HepG2 (cell line): ENCODE measurements at regions not wholly inside any gene's neighbourhood (a gene's known extent, or its start where the extent isn't known, plus 50 kb on each side); places are given as distances from the start of the nearest gene placed in this dataset.

ENCODE experiments used
- AKAP8 ChIP-seq: sonication (generic); formaldehyde crosslinking; IDR thresholded peaks from 2 replicates; pipeline ENCODE4 v1.5.1; 2020; ENCODE audit warnings: mild to moderate bottlenecking, missing genetic modification reagents
- ATM ChIP-seq: fragments of 450-650 bp; IDR thresholded peaks from 2 replicates; pipeline ENCODE4 v1.7.1; 2017; ENCODE audit warnings: mild to moderate bottlenecking, borderline replicate concordance
- HOXA5 ChIP-seq: sonication (generic); formaldehyde crosslinking; IDR thresholded peaks from 2 replicates; pipeline ENCODE4 v1.4.0; 2020; ENCODE audit warnings: missing genetic modification reagents
- MEIS2 ChIP-seq: sonication (generic); formaldehyde crosslinking; IDR thresholded peaks from 2 replicates; pipeline ENCODE4 v1.9.0; 2021; ENCODE audit warnings: mild to moderate bottlenecking, missing genetic modification reagents
- ONECUT2 ChIP-seq: sonication (generic); formaldehyde crosslinking; IDR thresholded peaks from 2 replicates; pipeline ENCODE4 v1.4.0; 2020; ENCODE audit warnings: missing genetic modification reagents
- THAP11 ChIP-seq: IDR thresholded peaks from 2 replicates; pipeline ENCODE4 v1.6.1; 2016; ENCODE audit warnings: missing biosample characterization, missing genetic modification reagents
- ZNF383 ChIP-seq: sonication (generic); formaldehyde crosslinking; IDR thresholded peaks from 2 replicates; pipeline ENCODE4 v1.4.0; 2020; ENCODE audit warnings: missing genetic modification reagents, mild to moderate bottlenecking, borderline replicate concordance
- TF ChIP-seq, protein P1 (sequence below): sonication (generic); formaldehyde crosslinking; conservative IDR thresholded peaks from 2 replicates; pipeline ENCODE4 v1.4.0; 2020; ENCODE audit warnings: missing genetic modification reagents
- TF ChIP-seq, protein P2 (sequence below): sonication (generic); formaldehyde crosslinking; IDR thresholded peaks from 2 replicates; pipeline ENCODE4 v1.5.0; 2020; ENCODE audit warnings: mild to moderate bottlenecking, missing genetic modification reagents, moderate library complexity
- TF ChIP-seq, protein P3 (sequence below): sonication (generic); formaldehyde crosslinking; IDR thresholded peaks from 2 replicates; pipeline ENCODE4 v1.4.0; 2020; ENCODE audit warnings: mild to moderate bottlenecking, missing genetic modification reagents
- TF ChIP-seq, protein P4 (sequence below): sonication (generic); formaldehyde crosslinking; IDR thresholded peaks from 2 replicates; pipeline ENCODE4 v1.4.0; 2020; ENCODE audit warnings: missing genetic modification reagents, low read depth, mild to moderate bottlenecking, borderline replicate concordance

DNA sequence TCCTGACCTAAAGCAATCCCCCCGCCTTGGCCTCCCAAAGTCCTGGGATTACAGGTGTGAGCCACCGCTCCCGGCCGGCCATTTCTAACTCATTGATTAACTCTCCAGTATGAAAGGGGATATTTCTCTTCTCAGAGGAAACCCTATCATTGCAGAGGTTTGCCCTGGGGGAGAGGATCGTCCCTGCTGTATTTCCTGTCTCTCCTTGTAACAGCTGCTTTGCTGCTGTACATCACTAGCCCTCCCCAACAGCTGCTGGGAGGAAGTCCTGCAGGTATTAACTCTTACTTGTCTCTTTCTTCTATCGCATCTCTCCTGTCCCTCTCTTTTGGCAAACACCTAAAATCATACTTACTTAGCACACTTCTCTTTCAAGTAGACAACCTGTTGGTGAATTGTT is 219.0 kb upstream of the DSEL start:
- TF ChIP-seq HOXA5 (CRISPR knock-in tag) (no peak), THAP11 (no peak), AKAP8 (CRISPR knock-in tag) (no peak), ZNF383 (CRISPR knock-in tag) (no peak), ONECUT2 (no peak), ATM (no peak), MEIS2 (CRISPR knock-in tag) (no peak)
- TF ChIP-seq, protein P1, sequence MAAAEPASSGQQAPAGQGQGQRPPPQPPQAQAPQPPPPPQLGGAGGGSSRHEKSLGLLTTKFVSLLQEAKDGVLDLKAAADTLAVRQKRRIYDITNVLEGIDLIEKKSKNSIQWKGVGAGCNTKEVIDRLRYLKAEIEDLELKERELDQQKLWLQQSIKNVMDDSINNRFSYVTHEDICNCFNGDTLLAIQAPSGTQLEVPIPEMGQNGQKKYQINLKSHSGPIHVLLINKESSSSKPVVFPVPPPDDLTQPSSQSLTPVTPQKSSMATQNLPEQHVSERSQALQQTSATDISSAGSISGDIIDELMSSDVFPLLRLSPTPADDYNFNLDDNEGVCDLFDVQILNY (CRISPR knock-in tag), result no peak
- TF ChIP-seq, protein P2, sequence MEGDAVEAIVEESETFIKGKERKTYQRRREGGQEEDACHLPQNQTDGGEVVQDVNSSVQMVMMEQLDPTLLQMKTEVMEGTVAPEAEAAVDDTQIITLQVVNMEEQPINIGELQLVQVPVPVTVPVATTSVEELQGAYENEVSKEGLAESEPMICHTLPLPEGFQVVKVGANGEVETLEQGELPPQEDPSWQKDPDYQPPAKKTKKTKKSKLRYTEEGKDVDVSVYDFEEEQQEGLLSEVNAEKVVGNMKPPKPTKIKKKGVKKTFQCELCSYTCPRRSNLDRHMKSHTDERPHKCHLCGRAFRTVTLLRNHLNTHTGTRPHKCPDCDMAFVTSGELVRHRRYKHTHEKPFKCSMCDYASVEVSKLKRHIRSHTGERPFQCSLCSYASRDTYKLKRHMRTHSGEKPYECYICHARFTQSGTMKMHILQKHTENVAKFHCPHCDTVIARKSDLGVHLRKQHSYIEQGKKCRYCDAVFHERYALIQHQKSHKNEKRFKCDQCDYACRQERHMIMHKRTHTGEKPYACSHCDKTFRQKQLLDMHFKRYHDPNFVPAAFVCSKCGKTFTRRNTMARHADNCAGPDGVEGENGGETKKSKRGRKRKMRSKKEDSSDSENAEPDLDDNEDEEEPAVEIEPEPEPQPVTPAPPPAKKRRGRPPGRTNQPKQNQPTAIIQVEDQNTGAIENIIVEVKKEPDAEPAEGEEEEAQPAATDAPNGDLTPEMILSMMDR (CRISPR knock-in tag), result no peak
- TF ChIP-seq, protein P3, sequence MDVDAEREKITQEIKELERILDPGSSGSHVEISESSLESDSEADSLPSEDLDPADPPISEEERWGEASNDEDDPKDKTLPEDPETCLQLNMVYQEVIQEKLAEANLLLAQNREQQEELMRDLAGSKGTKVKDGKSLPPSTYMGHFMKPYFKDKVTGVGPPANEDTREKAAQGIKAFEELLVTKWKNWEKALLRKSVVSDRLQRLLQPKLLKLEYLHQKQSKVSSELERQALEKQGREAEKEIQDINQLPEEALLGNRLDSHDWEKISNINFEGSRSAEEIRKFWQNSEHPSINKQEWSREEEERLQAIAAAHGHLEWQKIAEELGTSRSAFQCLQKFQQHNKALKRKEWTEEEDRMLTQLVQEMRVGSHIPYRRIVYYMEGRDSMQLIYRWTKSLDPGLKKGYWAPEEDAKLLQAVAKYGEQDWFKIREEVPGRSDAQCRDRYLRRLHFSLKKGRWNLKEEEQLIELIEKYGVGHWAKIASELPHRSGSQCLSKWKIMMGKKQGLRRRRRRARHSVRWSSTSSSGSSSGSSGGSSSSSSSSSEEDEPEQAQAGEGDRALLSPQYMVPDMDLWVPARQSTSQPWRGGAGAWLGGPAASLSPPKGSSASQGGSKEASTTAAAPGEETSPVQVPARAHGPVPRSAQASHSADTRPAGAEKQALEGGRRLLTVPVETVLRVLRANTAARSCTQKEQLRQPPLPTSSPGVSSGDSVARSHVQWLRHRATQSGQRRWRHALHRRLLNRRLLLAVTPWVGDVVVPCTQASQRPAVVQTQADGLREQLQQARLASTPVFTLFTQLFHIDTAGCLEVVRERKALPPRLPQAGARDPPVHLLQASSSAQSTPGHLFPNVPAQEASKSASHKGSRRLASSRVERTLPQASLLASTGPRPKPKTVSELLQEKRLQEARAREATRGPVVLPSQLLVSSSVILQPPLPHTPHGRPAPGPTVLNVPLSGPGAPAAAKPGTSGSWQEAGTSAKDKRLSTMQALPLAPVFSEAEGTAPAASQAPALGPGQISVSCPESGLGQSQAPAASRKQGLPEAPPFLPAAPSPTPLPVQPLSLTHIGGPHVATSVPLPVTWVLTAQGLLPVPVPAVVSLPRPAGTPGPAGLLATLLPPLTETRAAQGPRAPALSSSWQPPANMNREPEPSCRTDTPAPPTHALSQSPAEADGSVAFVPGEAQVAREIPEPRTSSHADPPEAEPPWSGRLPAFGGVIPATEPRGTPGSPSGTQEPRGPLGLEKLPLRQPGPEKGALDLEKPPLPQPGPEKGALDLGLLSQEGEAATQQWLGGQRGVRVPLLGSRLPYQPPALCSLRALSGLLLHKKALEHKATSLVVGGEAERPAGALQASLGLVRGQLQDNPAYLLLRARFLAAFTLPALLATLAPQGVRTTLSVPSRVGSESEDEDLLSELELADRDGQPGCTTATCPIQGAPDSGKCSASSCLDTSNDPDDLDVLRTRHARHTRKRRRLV, result no peak
- TF ChIP-seq, protein P4, sequence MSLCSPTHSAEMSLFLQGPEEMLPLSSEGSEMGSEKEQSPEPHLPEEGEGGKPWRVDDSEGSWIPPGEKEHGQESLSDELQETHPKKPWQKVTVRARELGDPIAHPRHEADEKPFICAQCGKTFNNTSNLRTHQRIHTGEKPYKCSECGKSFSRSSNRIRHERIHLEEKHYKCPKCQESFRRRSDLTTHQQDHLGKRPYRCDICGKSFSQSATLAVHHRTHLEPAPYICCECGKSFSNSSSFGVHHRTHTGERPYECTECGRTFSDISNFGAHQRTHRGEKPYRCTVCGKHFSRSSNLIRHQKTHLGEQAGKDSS (CRISPR knock-in tag), result no peak
